ENCODE measurements at regions not wholly inside any gene's neighbourhood (a gene's known extent, or its start where the extent isn't known, plus 50 kb on each side); places are given as distances from the start of the nearest gene placed in this dataset.
"Not testable (repeated sequence)": the region's sequence is repeated elsewhere in the genome, so short reads cannot be mapped to it uniquely, and the experiment has no call there.

- DNase-seq (ENCODE audit: low read depth in 2 of 2) = no peak
These were observed 612.9 kb upstream of the MAN1A1 start for GRCh38 chr6:119962505-119962904.

- DNase-seq (ENCODE audit: low read depth in 2 of 2) = no peak
These were observed 611.9 kb upstream of the MAN1A1 start for GRCh38 chr6:119961450-119961849.

- no peak for DNase-seq (ENCODE audit: low read depth in 2 of 2)
These were observed 610.9 kb upstream of the MAN1A1 start for GRCh38 chr6:119960456-119960855.

DNA sequence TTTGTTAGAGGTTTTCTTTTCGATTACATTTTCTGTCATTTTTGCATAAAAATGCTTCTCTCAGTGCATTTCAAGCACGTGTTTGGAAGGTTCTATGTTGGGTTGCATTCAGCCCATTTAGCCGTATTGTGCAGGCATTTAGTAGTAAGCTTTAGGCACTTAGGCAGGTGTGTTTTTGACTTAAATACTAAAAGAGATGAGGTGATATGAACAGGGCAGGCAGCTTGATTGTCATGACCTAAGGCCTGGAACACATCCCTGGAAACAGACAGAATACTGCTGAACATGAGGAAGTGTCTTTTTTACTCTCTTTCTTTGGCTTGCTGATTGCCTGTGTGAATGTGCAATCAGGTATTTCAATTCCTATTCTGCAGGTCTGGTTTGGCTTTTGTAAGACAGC is 610.5 kb upstream of the MAN1A1 start:
- no peak for DNase-seq (ENCODE audit: low read depth in 2 of 2)

DNA sequence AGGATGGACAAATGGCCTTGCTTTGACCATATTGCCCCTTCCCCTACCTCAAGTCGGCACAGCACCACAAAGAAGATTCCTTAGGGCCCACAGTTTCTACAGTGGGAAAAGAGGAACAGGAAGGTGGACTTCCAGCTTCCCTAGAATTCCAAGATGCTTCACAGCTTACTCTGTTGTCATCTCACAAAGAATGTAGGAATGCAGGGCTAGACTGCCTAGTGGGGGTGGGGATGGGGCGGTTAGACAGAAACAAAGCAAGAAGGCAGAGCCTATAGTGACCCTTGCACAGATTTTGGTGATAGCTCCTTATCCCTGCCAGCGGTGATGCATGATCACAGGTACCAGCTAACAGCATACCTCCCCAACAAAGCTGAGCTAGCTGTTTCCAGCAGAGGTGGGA is 607.6 kb upstream of the MAN1A1 start:
- DNase-seq (ENCODE audit: low read depth in 2 of 2) = no peak

DNA sequence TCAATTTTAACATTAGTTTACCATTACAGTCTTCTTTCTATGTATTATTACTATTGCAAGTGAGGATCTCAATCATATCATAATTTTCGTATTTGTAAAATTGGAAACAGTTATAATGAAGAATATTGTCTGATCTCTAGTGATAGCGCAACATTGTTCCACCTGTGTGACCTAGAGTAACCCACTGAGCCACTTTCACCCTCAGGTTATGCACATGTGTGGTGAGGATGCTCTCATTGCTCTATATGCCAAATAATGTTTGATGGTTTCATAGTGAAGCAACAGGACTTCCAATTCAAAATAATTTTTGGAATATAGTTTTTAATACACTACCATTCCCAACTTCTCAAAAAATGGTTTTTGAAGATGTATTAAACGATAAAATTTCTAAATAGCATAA is 603.1 kb upstream of the MAN1A1 start:
- DNase-seq (ENCODE audit: low read depth in 2 of 2) = no peak

DNA sequence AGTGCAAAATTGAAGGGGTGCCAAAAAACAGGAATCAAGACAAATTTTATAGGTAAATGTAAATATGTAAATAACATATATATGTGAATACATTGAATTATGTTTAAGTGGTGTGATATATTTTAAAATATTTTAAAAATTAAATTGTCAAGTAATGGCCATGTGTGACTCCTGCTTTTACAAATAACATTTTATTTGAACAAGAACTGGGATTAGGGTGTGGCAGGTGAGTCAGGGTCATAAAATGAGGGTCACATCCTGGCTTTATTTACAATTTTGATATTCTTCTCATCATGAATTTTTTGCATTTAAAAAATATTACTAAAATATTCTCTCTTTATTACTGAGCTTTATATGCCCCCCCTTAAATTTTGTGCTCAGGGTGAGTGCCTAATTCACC is 601.1 kb upstream of the MAN1A1 start:
- DNase-seq (ENCODE audit: low read depth in 2 of 2) = no peak

DNA sequence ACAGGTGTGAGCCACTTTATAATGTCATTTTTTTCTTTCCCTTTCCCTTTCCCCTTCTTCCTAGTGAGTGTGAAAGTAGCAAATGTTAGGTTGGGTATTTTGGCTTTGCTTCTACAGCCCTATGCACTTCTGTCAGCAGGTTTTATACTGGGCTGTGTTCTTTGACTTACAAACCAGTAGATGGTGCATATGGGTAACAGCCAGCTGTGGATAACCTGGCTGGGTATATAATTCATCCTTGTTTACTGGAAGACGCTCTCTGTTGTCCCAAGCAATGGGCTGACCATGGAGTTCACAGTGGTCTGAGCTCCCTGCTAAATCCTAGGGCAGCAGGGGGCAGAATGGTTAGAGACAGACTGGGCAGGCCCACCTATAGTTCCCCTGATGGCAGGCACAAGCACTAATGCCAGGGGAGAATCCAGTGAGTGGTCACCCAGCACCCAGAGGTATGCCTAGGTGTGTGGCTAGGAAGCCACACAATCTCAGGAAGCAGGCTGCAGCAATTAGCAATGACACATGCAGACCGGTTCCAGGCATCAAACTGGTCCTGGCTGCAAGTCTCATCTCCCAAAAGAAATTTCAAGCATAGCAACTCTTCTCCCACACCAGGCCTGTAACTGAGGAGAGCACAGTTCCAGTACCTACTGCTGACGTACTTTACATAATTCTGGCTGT is 592.7 kb upstream of the MAN1A1 start:
- DNase-seq (ENCODE audit: low read depth in 2 of 2) = no peak

DNA sequence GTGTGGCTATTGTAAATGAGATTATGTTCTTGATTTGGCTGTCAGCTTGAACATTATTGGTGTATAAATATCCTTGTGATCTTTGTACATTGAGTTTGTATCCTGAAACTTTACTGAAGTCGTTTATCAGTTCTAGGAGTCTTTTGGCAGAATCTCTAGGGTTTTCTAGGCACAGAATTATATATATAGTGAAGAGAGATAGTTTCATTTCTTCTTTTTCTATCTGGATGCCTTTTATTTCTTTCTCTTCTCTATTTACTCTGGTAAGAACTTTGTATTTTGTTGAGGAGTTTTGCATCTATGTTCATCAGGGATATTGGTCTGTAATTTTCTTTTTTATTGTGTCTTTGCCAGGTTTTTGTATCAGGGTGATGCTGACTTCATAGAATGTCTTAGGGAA is 589.2 kb upstream of the MAN1A1 start:
- DNase-seq (ENCODE audit: low read depth in 2 of 2) = no peak

DNA sequence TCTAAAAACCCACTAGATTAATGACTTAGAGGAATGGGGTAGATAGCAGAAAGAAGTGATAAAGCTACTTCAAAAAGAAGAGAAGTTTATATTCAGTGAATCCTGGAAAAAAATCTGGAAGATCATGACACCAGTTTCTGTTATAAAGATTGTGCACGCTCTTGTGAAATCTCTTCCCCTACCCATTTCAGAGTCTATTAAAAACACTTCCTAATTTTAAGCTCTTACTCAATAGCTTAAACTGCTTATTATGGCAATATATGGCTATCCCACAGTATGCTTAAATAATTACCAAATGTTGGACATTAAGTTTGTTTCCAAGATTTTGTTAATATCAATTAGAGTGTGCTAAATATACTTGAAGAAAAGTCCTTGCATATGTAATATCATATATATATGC is 585.3 kb upstream of the MAN1A1 start:
- no peak for DNase-seq (ENCODE audit: low read depth in 2 of 2)

GRCh38 chr6:119929121-119929520 is 579.6 kb upstream of the MAN1A1 start:
- DNase-seq (ENCODE audit: low read depth in 2 of 2) = no peak

- DNase-seq (ENCODE audit: low read depth in 2 of 2) = not testable (repeated sequence)
These were observed 575.3 kb upstream of the MAN1A1 start for GRCh38 chr6:119924888-119925287.

GRCh38 chr6:119922814-119923213 is 573.3 kb upstream of the MAN1A1 start:
- DNase-seq (ENCODE audit: low read depth in 2 of 2) = no peak

- DNase-seq (ENCODE audit: low read depth in 2 of 2) = no peak
These were observed 572.0 kb upstream of the MAN1A1 start for GRCh38 chr6:119921491-119922010.

DNA sequence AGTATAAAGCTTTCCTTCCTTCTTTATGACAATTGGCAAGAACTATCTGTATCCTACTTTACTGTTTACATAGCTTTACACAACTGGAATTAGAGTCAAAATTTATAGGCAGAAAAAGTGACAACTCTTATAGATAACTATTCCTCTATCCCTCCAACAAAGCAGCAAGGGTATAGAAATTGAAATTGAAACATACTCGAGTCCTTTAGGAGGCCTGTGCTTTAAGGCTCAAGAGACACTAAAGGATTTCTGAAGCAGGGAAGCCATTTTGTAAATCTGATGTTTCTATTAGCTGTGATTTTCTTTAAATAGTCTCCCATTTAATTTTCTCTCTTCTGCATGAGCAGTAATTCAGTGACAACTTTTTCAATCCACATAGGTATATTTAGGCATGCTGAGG is 567.6 kb upstream of the MAN1A1 start:
- DNase-seq (ENCODE audit: low read depth in 2 of 2) = no peak

GRCh38 chr6:119915971-119916370 is 566.4 kb upstream of the MAN1A1 start:
- no peak for DNase-seq (ENCODE audit: low read depth in 2 of 2)

GRCh38 chr6:119908157-119908556 is 558.6 kb upstream of the MAN1A1 start:
- no peak for DNase-seq (ENCODE audit: low read depth in 2 of 2)

DNA sequence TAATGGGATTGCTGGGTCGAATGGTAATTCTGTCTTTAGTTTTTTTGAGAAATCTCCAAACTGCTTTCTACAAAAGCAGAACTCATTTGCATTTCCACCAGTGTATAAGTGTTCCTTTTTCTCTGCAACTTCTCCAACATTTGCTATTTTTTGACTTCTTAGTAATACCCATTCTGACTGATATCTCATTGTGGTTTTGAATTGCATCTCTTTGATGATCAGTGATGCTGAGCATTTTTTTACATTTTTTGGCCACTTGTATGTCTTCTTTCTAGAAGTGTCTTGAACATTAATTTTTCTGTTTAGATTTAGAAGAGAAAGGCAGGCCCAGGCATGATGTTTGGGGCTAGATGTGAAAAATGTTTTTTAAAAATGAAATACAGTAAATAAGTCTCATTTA is 553.1 kb upstream of the MAN1A1 start:
- no peak for DNase-seq (ENCODE audit: low read depth in 2 of 2)

DNA sequence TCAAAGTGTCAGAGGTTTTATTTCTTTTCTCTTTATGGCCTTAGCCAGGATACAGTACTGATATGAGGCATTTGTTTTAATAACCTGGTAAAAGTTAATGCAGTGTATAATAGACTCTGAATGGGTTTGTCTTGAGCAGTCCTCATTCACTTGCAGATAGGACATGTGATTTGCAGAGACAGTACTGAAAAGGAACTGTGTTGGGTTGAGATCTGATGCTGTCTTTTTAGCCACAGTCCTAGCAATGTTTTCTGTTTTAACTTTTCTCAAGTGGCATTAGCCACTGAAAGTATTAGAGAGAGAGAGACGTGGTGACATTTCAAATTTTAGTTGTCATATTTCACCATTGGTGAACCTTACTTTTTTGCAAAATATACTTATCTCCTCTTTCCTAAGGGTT is 547.2 kb upstream of the MAN1A1 start:
- no peak for DNase-seq (ENCODE audit: low read depth in 2 of 2)

GRCh38 chr6:119895626-119896025 is 546.1 kb upstream of the MAN1A1 start:
- DNase-seq (ENCODE audit: low read depth in 2 of 2) = no peak

- DNase-seq (ENCODE audit: low read depth in 2 of 2) = no peak
These were observed 545.2 kb upstream of the MAN1A1 start for GRCh38 chr6:119894811-119895210.

DNA sequence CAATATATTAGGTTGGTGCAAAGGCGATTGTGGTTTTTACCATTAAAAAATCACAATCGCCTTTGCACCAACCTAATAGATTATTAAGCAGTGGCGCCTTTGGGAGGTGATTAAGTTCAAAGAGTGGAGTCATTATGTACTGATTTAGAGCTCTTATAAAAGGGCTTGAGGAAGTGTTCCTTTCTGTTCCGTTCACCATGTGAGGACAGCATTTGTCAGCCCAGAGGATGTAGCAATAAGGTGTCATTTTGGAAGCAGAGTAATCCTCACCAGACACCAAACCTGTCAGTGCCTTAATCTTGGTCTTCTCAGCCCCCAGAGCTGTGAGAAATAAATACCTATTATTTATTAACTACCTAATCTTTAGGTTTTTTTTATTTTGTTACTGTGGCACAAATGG is 542.1 kb upstream of the MAN1A1 start:
- no peak for DNase-seq (ENCODE audit: low read depth in 2 of 2)

DNA sequence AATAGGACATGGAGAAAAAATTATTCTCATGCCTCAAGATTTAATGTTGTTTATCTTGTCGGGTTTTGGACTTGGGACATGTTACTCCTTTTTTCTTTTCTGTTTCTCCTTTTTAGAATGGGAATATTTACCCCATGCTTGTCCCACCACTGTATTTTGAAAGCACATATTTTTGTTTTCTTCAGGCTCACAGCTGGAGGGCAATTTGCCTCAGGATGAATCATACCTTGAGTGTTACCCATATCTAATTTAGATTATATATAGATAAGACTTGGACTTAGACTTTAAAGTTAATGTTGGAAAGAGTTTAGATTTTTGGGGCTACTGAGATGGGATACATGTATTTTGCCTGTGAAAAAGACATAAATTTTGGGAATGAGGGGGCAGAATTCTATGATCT is 541.6 kb upstream of the MAN1A1 start:
- no peak for DNase-seq (ENCODE audit: low read depth in 2 of 2)

DNA sequence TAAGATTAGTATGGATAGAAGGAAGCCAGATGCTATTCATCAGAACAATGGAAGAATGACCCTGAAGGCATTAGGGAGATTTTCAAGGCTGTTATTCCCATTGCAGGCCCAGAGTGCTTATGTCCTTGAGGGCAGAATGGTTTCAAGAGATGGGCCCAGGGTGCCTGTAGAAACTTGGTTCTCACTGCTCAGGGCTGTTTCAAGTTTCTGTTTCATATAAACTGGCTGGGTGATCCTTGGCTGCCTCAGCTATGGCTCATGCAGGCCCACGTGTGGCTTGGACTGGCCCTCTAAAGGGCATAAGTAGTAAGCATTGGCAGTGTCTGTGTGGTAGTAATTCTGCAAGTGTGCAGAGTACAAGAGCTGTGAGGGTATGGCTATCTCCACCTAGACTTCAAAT is 540.9 kb upstream of the MAN1A1 start:
- DNase-seq (ENCODE audit: low read depth in 2 of 2) = no peak
